ENCODE measurements at regions not wholly inside any gene's neighbourhood (a gene's known extent, or its start where the extent isn't known, plus 50 kb on each side); places are given as distances from the start of the nearest gene placed in this dataset.
"Not testable (repeated sequence)": the region's sequence is repeated elsewhere in the genome, so short reads cannot be mapped to it uniquely, and the experiment has no call there.

GRCh38 chr12:131247026-131247725 lies 293.5 kb downstream of the ADGRD1 start:
- not testable (repeated sequence) for DNase-seq (ENCODE audit: low spot score); ATAC-seq

- DNase-seq (ENCODE audit: low spot score); ATAC-seq: not testable (repeated sequence)
These were observed 294.2 kb downstream of the ADGRD1 start for GRCh38 chr12:131247875-131248274.

GRCh38 chr12:131249246-131250027 lies 295.7 kb downstream of the ADGRD1 start:
- no peak for ATAC-seq
- DNase-seq (ENCODE audit: low spot score) = no peak

- DNase-seq (ENCODE audit: low spot score) = no peak
- no peak for ATAC-seq
These were observed 296.6 kb downstream of the ADGRD1 start for GRCh38 chr12:131250028-131250950.

- ATAC-seq (no peak), DNase-seq (ENCODE audit: low spot score) (no peak)
These were observed 297.2 kb downstream of the ADGRD1 start for GRCh38 chr12:131250951-131251315.

GRCh38 chr12:131251336-131252101 lies 297.8 kb downstream of the ADGRD1 start:
- DNase-seq (ENCODE audit: low spot score) = no peak
- no peak for ATAC-seq

GRCh38 chr12:131253376-131254026 lies 299.8 kb downstream of the ADGRD1 start:
- ATAC-seq (no peak), DNase-seq (ENCODE audit: low spot score) (no peak)

GRCh38 chr12:131254374-131254773 lies 300.7 kb downstream of the ADGRD1 start:
- ATAC-seq (no peak), DNase-seq (ENCODE audit: low spot score) (no peak)

GRCh38 chr12:131258398-131258797 lies 304.7 kb downstream of the ADGRD1 start:
- no peak for ATAC-seq

GRCh38 chr12:131260251-131260905 lies 306.7 kb downstream of the ADGRD1 start:
- DNase-seq (ENCODE audit: low spot score) (no peak), ATAC-seq (no peak)

More at GRCh38 chr12:131258398-131258797, 304.7 kb downstream of the ADGRD1 start:
- DNase-seq (ENCODE audit: low spot score) = no peak

GRCh38 chr12:131260954-131261353 lies 307.2 kb downstream of the ADGRD1 start:
- ATAC-seq (no peak), DNase-seq (ENCODE audit: low spot score) (no peak)

GRCh38 chr12:131261906-131262305 lies 308.2 kb downstream of the ADGRD1 start:
- ATAC-seq (no peak), DNase-seq (ENCODE audit: low spot score) (no peak)

GRCh38 chr12:131263626-131264025 lies 309.9 kb downstream of the ADGRD1 start:
- ATAC-seq (no peak), DNase-seq (ENCODE audit: low spot score) (no peak)

GRCh38 chr12:131264635-131265034 lies 310.9 kb downstream of the ADGRD1 start:
- ATAC-seq (no peak), DNase-seq (ENCODE audit: low spot score) (no peak)

GRCh38 chr12:131266591-131267467 lies 313.1 kb downstream of the ADGRD1 start:
- ATAC-seq (no peak), DNase-seq (ENCODE audit: low spot score) (no peak)

GRCh38 chr12:131267576-131267975 lies 313.9 kb downstream of the ADGRD1 start:
- DNase-seq (ENCODE audit: low spot score) (no peak), ATAC-seq (no peak)

- DNase-seq (ENCODE audit: low spot score); ATAC-seq: not testable (repeated sequence)
These were observed 314.4 kb downstream of the ADGRD1 start for GRCh38 chr12:131268123-131268522.

GRCh38 chr12:131268571-131268970 lies 314.9 kb downstream of the ADGRD1 start:
- ATAC-seq; DNase-seq (ENCODE audit: low spot score): not testable (repeated sequence)
